Activated CD4-positive, alpha-beta T cell treated with anti-CD3 and anti-CD28 coated beads for 48 hours (primary cell): ENCODE measurements at regions not wholly inside any gene's neighbourhood (a gene's known extent, or its start where the extent isn't known, plus 50 kb on each side); places are given as distances from the start of the nearest gene placed in this dataset.
A peak's percentile ranks its signal among the peaks of the same experiment; 100 is the strongest.
"Not testable (repeated sequence)": the region's sequence is repeated elsewhere in the genome, so short reads cannot be mapped to it uniquely, and the experiment has no call there.

Experiments used
- DNase-seq: peaks from one replicate; pipeline ENCODE4 v3.0.0-alpha.2; 2020

- no peak for DNase-seq
Measured at GRCh38 chr18:59059140-59059539, 80.5 kb upstream of the SEC11C start.

- DNase-seq, result no peak
Measured at GRCh38 chr18:59060551-59060950, 79.1 kb upstream of the SEC11C start.

- peak; percentile 26 for DNase-seq
Measured at GRCh38 chr18:59061914-59062642, 77.6 kb upstream of the SEC11C start.

GRCh38 chr18:59062643-59063006 lies 77.1 kb upstream of the SEC11C start:
- no peak for DNase-seq

GRCh38 chr18:59063300-59063906 lies 76.3 kb upstream of the SEC11C start:
- DNase-seq, result no peak

- DNase-seq, result no peak
Measured at GRCh38 chr18:59063912-59064311, 75.8 kb upstream of the SEC11C start.

GRCh38 chr18:59065684-59066083 lies 74.0 kb upstream of the SEC11C start:
- DNase-seq, result no peak

- DNase-seq, result peak; percentile 43
Measured at GRCh38 chr18:59067873-59068272, 71.8 kb upstream of the SEC11C start.

- no peak for DNase-seq
Measured at GRCh38 chr18:59068276-59069071, 71.2 kb upstream of the SEC11C start.

GRCh38 chr18:59070181-59070912 lies 69.3 kb upstream of the SEC11C start:
- peak; percentile 93 for DNase-seq

GRCh38 chr18:59072727-59073421 lies 66.8 kb upstream of the SEC11C start:
- peak; percentile 25 for DNase-seq

GRCh38 chr18:59075923-59076322 lies 63.8 kb upstream of the SEC11C start:
- DNase-seq, result no peak

- DNase-seq, result no peak
Measured at GRCh38 chr18:59079264-59079663, 60.4 kb upstream of the SEC11C start.

- not testable (repeated sequence) for DNase-seq
Measured at GRCh38 chr18:59079687-59080501, 59.8 kb upstream of the SEC11C start.

GRCh38 chr18:59083136-59083818 lies 56.4 kb upstream of the SEC11C start:
- no peak for DNase-seq

- DNase-seq, result no peak
Measured at GRCh38 chr18:59085126-59085794, 54.4 kb upstream of the SEC11C start.

- no peak for DNase-seq
Measured at GRCh38 chr18:59085797-59086196, 53.9 kb upstream of the SEC11C start.

GRCh38 chr18:59086522-59086921 lies 53.2 kb upstream of the SEC11C start:
- no peak for DNase-seq

GRCh38 chr18:59087391-59087790 lies 52.3 kb upstream of the SEC11C start:
- peak; percentile 26 for DNase-seq
